Stomach (tissue), 8 donors: ENCODE measurements at regions not wholly inside any gene's neighbourhood (a gene's known extent, or its start where the extent isn't known, plus 50 kb on each side); places are given as distances from the start of the nearest gene placed in this dataset.

Source experiments
- DNase-seq, 2 donors: peaks; one replicate each; pipeline versions ENCODE4 v3.0.0 to v3.0.0-alpha.2; 2013 to 2019
- H3K27ac ChIP-seq, 5 donors: fragments of 200-600 bp in 4 of 5; sonication (generic) in 4 of 5; one replicate each; pipeline ENCODE4 v1.5.1; 2013 to 2019; ENCODE audit warnings: mild to moderate bottlenecking in 1 of 5, moderate library complexity in 1 of 5
- H3K27me3 ChIP-seq, 3 donors: fragments of 200-600 bp; sonication (generic); one replicate each; pipeline ENCODE4 v1.5.1; 2017 to 2019; ENCODE audit warnings: mixed run types in 1 of 3
- H3K36me3 ChIP-seq, 4 donors: fragments of 200-600 bp; sonication (generic); 1 replicate in 3 of 4; 2 replicates in 1 of 4; pipeline ENCODE4 v1.5.1; 2016 to 2019
- H3K4me1 ChIP-seq, 4 donors: fragments of 200-600 bp; sonication (generic); one replicate each; pipeline ENCODE4 v1.5.1; 2016 to 2019
- H3K4me3 ChIP-seq, 4 donors: fragments of 200-600 bp; sonication (generic) in 3 of 4; one replicate each; pipeline ENCODE4 v1.5.1; 2016 to 2019; ENCODE audit warnings: mild to moderate bottlenecking in 1 of 4
- H3K9me3 ChIP-seq, 4 donors: fragments of 200-600 bp; sonication (generic); one replicate each; pipeline ENCODE4 v1.5.1; 2016 to 2019
- EP300 ChIP-seq: sonication (generic); formaldehyde crosslinking; IDR thresholded peaks from one replicate; pipeline ENCODE4 v1.6.1; 2017; ENCODE audit warnings: antibody characterized with exemption
- POLR2A ChIP-seq, 4 donors: fragments of 450-650 bp; IDR thresholded peaks; one replicate each; pipeline ENCODE4 v1.6.1; 2016; ENCODE audit warnings: antibody characterized with exemption in 4 of 4, control low read depth in 2 of 4, mild to moderate bottlenecking in 1 of 4, moderate library complexity in 1 of 4
- POLR2AphosphoS5 ChIP-seq, 3 donors: sonication (generic); formaldehyde crosslinking; IDR thresholded peaks; one replicate each; pipeline ENCODE4 v1.6.1; 2016; ENCODE audit warnings: antibody characterized with exemption in 3 of 3
- WGBS, 5 donors: extraction: QIAGEN DNeasy Blood & Tissue Kit in 3 of 5; methylation state at CpG; one replicate each; pipeline versions ENCODE4 v1.1.5 to v1.1.7; 2013 to 2018; 5-methylcytosine and 5-hydroxymethylcytosine counted together
- intact Hi-C: fragments of 100-400 bp; cut with DNase I; formaldehyde crosslinking; loops from one replicate; pipeline ENCODE4 v1.15.1; 2023; ENCODE audit warnings: low total_unique reads
- TF ChIP-seq, protein P1 (sequence below), 7 experiments: fragments of 450-650 bp in 4 of 7; fragments of 200-600 bp in 3 of 7; sonication (generic) in 3 of 7; IDR thresholded peaks; one replicate each; pipeline ENCODE4 v1.5.1; 2016 to 2019; ENCODE audit warnings: antibody characterized with exemption in 7 of 7, control low read depth in 2 of 7, mild to moderate bottlenecking in 1 of 7
- donor health status: healthy with polysubstance abuse.
- donor health status: Bipolar disorder and iron deficiency.
- donor health status: healthy.

DNA sequence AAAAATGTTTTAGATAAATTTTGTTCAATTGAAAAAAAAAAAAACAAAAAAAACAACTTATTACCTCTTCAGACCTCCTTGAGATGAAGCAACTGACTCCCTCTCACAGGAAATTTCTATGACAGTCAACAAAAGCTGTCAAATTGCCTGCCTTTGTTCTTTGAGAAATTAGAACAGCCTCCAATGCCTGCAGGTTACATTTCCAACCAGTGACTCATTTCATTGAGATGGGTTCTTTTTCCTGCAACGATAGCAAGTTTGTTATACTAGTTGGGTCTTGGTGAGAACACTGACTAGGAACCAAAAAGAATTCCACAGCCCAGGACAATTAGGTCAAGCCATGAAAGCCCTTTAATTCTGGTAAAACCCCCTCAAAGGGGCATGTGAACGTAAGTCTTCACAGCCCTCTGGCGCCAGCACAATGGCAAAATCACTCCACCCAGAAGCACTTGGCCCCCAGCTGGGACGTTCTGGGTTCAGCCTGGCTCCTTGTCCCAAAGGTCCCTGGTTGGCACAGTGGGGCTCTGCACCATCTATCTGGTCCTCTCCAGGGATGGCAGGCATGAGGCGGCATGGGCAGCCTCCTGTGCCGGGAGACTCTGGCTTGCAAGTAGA is 87.0 kb downstream of the SPP2 start:
- intact Hi-C loops: loop anchor here (10.0 kb wide), 2 partner anchors 367 to 977 kb away; no protein-coding TSS in a partner anchor
- Histone ChIP-seq H3K4me1 (peaks cover 0 to 9% (median 3%) of the 10 kb centered on the region in 4 donors), H3K27me3 (peaks cover 0 to 10% (median 0%) of the 10 kb centered on the region in 3 donors), H3K27ac (no peak overlapping the region), H3K4me3 (no peak overlapping the region), H3K36me3 (no peaks in the 10 kb centered on the region), H3K9me3 (peaks cover 0 to 9% (median 0%) of the 10 kb centered on the region in 4 donors)
- WGBS, 5 donors: 75 to 88% (median 85%) methylated on average over 6 of the region's 6 CpGs
- TF ChIP-seq, protein P1, sequence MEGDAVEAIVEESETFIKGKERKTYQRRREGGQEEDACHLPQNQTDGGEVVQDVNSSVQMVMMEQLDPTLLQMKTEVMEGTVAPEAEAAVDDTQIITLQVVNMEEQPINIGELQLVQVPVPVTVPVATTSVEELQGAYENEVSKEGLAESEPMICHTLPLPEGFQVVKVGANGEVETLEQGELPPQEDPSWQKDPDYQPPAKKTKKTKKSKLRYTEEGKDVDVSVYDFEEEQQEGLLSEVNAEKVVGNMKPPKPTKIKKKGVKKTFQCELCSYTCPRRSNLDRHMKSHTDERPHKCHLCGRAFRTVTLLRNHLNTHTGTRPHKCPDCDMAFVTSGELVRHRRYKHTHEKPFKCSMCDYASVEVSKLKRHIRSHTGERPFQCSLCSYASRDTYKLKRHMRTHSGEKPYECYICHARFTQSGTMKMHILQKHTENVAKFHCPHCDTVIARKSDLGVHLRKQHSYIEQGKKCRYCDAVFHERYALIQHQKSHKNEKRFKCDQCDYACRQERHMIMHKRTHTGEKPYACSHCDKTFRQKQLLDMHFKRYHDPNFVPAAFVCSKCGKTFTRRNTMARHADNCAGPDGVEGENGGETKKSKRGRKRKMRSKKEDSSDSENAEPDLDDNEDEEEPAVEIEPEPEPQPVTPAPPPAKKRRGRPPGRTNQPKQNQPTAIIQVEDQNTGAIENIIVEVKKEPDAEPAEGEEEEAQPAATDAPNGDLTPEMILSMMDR (IDR thresholded peaks at IDR 0.05): no peak
- TF ChIP-seq POLR2AphosphoS5 (IDR thresholded peaks at IDR 0.05) (no peak), POLR2A (IDR thresholded peaks at IDR 0.05) (no peak), EP300 (no peak)
- DNase-seq: peak in 1 of 2 donors; percentile 26

DNA sequence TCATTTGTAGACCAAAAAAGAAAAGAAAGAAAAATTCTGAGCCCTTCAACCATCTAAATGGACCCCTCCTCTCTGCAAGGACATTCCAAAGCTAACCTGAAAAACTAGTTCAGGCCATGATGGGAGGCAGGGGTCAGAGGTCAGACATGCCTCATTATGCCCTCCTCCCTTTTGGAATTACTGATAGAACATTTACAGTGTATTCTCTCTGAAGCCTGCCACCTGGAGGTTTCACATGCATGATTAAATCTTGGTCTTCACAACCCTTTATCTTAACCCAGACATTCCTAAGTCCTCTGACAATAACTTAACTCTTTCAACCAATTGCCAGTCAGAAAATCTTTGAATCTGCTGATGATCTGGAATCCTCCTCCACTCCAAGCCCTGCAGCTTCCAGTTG is 86.0 kb downstream of the SPP2 start:
- intact Hi-C loops: loop anchor here (10.0 kb wide), 2 partner anchors 368 to 978 kb away; no protein-coding TSS in a partner anchor
- TF ChIP-seq, protein P1 (IDR thresholded peaks at IDR 0.05): no peak
- TF ChIP-seq POLR2A (IDR thresholded peaks at IDR 0.05): no peak

DNA sequence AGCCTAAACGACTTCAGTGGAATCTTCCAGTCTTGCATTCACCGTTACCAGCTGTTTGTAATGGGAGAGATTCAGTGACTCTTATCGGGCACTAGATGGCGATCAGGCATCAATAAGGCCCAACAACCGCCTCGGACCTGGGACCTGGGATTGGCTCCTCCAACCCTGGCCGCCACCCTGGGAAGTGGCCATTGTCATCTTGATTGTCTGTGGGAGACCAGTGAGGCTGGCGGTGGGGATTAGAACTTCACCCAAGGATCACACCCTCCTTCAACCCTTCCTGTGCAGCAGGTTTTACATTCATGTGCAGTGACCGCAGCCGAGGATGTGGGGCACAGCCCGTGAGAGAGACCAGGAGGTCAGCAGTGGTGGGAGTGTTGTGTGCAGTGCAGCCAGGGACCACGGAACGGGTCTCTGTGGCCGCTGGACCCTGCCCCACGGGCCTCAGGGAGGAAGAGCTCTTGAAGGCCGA is 85.3 kb downstream of the SPP2 start:
- intact Hi-C loops: loop anchor here (10.0 kb wide), 2 partner anchors 369 to 979 kb away; no protein-coding TSS in a partner anchor

More for the DNA sequence above, 86.0 kb downstream of the SPP2 start:
- no peaks in the 10 kb centered on the region for H3K36me3 ChIP-seq
- H3K27me3 ChIP-seq: peaks cover 0 to 10% (median 0%) of the 10 kb centered on the region in 3 donors
- no peak overlapping the region for H3K4me3 ChIP-seq
- no peak overlapping the region for H3K27ac ChIP-seq
- H3K4me1 ChIP-seq: peaks cover 0 to 9% (median 3%) of the 10 kb centered on the region in 4 donors
- peaks cover 0 to 9% (median 0%) of the 10 kb centered on the region in 4 donors for H3K9me3 ChIP-seq
- DNase-seq: peak in 1 of 2 donors; percentile 17

DNA sequence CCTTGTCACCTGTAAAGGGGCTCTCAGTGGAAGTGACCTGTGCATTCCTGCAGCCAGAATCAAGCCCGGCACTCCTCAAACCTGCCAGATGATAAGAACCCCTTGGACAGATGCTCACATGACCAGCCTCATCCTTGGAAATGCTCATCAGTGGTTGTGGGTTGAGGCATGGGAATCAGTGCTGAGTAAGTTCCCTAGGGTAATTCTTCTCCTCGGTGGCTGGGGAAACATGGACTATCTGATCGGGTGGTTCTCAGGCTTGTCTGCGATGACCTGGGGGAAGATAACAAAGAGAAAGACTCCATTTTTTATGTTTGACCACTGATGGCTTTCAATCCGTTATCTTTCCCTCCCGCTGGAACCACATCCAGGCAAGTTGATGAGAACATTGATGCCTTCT is 84.0 kb downstream of the SPP2 start:
- Histone ChIP-seq H3K27me3 (peaks cover 0 to 10% (median 0%) of the 10 kb centered on the region in 3 donors), H3K36me3 (no peaks in the 10 kb centered on the region), H3K27ac (no peak overlapping the region), H3K4me3 (no peak overlapping the region), H3K9me3 (peaks cover 0 to under 1% (median 0%) of the 10 kb centered on the region in 4 donors), H3K4me1 (peaks cover 0 to 14% (median 5%) of the 10 kb centered on the region in 4 donors)
- intact Hi-C loops: loop anchor here (10.0 kb wide), 2 partner anchors 370 to 980 kb away; no protein-coding TSS in a partner anchor
- TF ChIP-seq EP300 (no peak), POLR2A (IDR thresholded peaks at IDR 0.05) (no peak), POLR2AphosphoS5 (IDR thresholded peaks at IDR 0.05) (no peak)
- TF ChIP-seq, protein P1 (IDR thresholded peaks at IDR 0.05): no peak
- 85 to 88% (median 88%) methylated on average over 6 of the region's 6 CpGs for WGBS, 5 donors
- DNase-seq: no peak

More for the DNA sequence above, 85.3 kb downstream of the SPP2 start:
- Histone ChIP-seq H3K36me3 (no peaks in the 10 kb centered on the region), H3K4me3 (no peak overlapping the region), H3K27me3 (peaks cover 0 to 10% (median 0%) of the 10 kb centered on the region in 3 donors), H3K9me3 (peaks cover 0 to 9% (median 0%) of the 10 kb centered on the region in 4 donors), H3K27ac (no peak overlapping the region), H3K4me1 (peaks cover 0 to 14% (median 4%) of the 10 kb centered on the region in 4 donors)
- 28 to 41% (median 32%) methylated on average over 16 of the region's 16 CpGs for WGBS, 5 donors
- DNase-seq: peak; percentile 53 to 87
- no peak for TF ChIP-seq POLR2AphosphoS5 (IDR thresholded peaks at IDR 0.05)
- TF ChIP-seq, protein P1 (IDR thresholded peaks at IDR 0.05): peak in 5 of 7 experiments; percentile 44 to 71 (median 63)
